ENCODE measurements at regions not wholly inside any gene's neighbourhood (a gene's known extent, or its start where the extent isn't known, plus 50 kb on each side); places are given as distances from the start of the nearest gene placed in this dataset.

- TF ChIP-seq POLR2A (IDR thresholded peaks at IDR 0.05; ENCODE audit: low read length): no peak
- no peak for TF ChIP-seq CTCF (IDR thresholded peaks at IDR 0.05)
- TF ChIP-seq PHF8 (IDR thresholded peaks at IDR 0.05; ENCODE audit: borderline replicate concordance, low read depth): no peak
- TF ChIP-seq, protein P1, sequence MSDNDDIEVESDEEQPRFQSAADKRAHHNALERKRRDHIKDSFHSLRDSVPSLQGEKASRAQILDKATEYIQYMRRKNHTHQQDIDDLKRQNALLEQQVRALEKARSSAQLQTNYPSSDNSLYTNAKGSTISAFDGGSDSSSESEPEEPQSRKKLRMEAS (IDR thresholded peaks at IDR 0.05): no peak
- TF ChIP-seq EP300 (IDR thresholded peaks at IDR 0.05): no peak
- TF ChIP-seq CEBPB (IDR thresholded peaks at IDR 0.05): no peak
- TF ChIP-seq ELK1 (IDR thresholded peaks at IDR 0.05; ENCODE audit: low read depth, low read length): no peak
- TF ChIP-seq RFX5 (IDR thresholded peaks at IDR 0.05): no peak
- no peak for TF ChIP-seq CHD2 (IDR thresholded peaks at IDR 0.05; ENCODE audit: low read length, partially characterized antibody)
Observed at GRCh38 chr12:114894076-114894475, 210.1 kb upstream of the TBX3 start.

All from A549 (cell line).